HG03196 (cell line): ENCODE measurements at regions not wholly inside any gene's neighbourhood (a gene's known extent, or its start where the extent isn't known, plus 50 kb on each side); places are given as distances from the start of the nearest gene placed in this dataset.
"Not testable (repeated sequence)": the region's sequence is repeated elsewhere in the genome, so short reads cannot be mapped to it uniquely, and the experiment has no call there.

Source experiments
- ATAC-seq: cut with Tn5 transposase; IDR thresholded peaks from one replicate; pipeline ENCODE4 v1.9.1; 2021; ENCODE audit not compliant: unreplicated experiment

DNA sequence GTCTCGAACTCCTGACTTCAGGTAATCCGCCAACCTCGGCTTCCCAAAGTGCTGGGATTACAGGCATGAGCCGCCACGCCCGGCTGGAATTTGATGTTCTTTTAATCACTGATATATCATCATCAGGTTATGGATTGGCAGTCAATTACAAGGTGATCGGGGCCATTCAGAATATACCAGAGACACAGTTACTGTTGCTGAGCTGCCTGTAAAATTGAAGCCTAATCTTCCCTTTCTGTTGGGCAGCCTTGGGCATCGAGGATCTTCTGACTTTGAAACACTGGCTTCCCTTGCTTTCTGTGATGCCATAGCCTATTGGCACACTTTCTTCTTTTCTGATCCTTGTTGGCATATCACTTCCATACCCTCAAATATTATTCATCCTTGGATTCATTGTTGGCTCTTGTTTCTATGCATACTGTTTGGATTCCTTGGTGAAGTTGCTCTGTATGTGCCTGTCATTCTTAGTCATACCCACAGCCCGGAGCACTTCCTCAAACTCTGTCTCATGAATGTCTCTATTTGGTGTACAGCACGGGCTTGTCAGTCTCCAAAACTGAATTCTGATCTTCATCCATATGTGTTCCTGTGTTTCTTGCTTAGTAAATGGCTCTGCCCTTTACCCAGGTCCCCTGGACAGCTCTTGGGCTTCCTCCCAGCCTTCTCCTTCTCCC, 85.6 kb upstream of the CRYM start:
- ATAC-seq = not testable (repeated sequence)

DNA sequence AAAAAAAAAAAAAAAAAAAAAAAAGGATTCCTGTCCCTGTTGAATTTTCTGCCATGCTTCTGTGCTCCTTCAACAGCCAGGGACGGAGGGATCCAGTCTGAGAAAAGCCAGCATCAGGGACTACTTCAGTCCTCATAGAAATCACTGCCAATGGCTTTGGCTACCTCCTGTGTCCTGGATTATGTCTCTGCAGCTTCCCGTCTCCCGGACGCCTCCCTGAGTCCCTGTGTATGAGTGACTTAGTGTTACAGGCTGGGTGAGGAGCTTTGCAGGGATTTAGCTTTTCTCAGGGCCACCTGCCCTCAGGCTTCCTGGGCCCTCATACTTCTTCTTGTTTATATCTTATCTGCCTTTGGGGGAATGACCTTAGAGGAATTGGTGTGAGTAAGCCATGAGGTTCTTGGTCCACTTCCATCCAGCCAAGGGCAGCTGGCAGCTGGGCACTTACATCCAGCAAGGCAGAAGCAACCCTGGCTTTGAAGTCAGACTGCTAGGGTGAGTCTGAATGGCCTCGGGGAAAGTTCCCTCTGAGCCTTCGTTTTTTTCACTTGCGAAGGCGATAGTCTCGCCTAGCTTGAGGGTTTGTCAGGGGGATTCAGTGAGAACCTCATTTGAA, 83.6 kb upstream of the CRYM start:
- not testable (repeated sequence) for ATAC-seq

DNA sequence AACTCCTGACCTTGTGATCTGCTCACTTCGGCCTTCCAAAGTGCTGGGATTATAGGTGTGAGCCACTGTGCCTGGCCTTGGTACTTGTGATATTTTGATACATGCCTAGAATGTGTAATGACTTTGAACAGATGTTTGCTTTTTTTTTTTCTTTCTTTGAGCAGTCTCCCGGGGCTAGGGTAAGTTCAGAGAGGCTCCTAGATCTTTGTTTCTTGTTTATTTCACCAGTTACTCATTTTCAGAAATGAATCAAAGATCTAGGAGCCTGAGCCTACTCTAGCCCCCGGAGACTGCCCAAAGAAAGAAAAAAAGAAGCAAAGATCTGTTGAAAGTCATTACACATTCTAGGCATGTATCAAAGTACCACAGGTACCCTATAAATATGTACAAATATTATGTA, 83.0 kb upstream of the CRYM start:
- not testable (repeated sequence) for ATAC-seq

DNA sequence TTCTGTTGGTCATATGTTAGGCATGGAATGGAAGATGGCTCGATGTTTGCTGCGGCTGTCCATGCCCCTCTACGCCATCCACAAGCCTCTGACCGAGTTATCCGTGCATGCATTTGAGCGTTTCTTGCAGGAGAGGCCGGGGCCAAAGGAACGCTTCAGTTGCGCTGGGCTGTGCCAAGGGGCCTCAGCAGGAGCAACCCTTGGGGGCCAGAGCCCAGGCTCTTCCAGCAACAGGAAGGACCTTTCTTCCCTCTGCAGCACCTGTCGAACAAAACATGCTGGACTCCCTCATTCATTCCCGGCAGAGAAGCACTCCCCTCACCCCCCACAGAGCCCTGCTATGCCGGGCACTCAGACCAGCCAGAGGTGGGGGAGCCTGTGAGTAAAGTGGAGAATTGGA, 81.4 kb upstream of the CRYM start:
- peak; percentile 7 for ATAC-seq

DNA sequence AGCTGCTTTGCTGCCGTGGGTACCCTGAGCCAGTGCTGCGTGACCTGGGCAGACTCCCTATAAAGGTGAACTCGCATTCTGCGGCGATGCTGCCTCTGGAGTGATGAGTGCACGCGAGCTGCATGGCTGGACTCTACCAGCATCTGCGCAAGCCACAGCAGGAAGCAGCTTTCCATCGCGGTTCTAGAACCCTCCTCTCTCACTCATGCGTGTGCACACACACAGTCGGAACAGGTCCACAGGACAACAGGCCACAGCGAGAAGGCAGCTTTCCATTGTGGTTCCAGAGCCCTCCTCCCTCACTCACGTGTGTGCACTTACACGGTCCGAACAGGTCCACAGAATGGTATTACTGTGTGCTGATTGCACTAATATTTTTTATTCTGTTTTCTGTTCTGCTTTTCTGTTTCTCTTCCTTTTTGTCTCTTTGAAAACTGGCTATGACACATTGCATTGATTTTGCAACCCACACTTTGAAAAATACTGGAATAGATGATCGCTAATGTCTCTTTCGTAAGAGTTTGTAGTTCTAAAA, 80.2 kb upstream of the CRYM start:
- ATAC-seq = peak; percentile 37

DNA sequence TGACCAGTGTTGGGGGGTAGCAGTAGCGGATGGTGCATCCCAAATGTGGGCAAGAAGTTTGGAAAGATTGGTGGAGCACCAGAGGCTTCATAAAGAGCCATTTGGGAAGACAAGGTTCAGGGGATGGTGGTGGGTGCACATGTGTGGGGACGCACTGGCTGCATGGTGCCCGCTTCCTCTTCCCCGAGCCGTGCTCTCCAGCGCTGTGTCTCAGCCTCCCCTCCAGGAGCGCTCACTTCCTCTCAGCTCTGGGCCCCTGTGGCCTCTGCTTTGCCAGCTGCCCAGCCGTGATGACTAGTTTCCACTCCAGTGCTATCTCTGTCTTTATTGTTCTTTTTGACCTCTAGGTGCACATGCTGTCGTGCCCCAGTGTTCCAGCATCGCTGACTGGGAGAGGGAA, 78.2 kb upstream of the CRYM start:
- ATAC-seq = not testable (repeated sequence)

DNA sequence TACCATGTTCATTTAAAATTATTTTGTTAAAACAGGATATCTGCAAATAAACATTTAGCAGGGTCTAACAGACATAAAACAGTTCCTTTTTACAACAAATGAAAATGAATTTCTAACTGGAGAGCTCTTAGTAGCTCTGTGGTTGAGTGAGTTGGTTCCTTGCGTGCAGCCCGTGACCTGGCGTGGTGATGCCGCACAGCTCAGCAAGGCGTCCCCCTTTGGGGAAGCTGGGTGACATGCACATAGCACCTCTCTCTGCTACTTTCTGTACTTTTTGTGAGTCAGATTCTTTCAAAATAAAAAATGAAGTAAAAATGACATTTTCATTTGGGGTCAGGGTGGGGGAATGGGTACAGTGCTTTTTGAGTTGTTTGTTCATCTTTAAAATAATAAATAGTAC, 73.3 kb upstream of the CRYM start:
- not testable (repeated sequence) for ATAC-seq

DNA sequence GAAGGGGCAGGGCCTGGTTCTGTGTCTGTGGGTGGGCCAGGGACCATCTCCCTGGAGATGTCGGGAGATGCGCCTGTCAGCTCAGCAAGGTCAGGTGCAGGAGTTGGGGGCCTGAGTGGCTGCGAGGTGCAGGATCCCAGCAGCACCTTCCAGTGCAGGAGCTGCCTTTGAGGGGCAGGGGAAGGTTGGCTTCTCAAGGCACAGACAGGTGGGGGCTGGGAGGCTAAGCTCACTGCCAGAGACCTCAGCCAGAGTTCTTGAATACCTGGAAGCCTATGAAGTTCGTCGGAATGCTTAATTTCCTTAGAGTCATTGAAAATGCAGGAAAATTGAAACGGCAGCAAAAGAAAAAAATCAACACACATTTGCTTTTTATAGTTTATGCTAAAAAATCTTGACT, 72.8 kb upstream of the CRYM start:
- ATAC-seq = not testable (repeated sequence)

DNA sequence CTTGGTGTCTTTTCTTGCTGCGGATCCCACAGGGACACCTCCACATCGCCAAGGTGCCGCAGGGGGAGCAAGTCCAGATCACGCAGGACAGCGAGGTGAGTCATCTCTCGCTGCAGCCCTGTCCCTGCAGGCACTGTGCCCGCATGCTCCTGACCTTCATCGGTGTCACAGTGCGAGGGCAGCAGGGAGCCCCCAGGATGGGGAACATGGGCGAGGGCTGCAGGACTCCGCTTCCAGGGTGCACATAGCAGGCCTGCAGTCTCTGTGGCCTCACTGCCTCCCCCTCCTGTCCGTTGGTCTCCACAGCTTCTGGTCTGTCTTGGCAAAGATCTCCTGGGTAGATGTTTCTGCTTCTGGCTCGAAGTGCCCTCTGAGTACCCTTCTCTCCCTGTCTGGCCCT, 71.2 kb upstream of the CRYM start:
- not testable (repeated sequence) for ATAC-seq

DNA sequence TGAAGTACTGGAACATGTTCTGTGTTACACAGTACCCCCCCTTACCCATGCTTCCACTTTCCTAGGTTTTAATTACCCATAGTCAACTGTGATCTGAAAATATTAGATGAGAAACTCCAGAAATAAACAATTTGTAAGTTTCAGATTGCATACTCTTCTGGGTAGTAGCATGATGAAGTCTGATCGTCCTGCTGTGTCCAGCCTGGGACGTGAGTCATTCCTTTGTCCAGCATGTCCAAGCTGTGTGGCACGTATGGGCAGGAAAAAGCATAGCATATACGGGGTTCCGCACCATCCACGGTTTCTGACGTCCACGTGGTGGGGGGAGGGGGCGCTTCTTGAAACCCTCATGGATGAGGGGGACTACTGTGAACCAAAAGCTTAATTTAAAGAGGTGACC, 70.7 kb upstream of the CRYM start:
- not testable (repeated sequence) for ATAC-seq

DNA sequence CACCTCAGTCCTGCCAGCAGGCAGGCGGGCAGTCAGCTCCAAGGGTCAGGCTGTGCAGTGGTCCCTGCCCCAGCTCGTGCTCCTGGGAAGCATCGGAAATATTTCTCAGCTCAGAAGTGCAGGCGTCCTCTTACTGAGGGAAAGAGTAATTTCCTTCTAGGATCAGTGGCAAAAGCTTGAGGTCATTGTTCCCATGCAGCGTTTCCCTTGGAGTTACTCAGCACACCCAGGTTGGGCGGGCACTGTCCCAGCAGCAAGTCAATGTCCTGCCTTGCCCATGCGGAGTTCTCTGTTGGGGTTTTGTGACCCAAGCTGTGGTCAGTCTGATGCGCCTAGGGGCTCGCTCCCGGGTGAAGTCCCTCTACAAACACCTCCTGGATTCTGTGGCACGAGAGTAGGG, 69.4 kb upstream of the CRYM start:
- not testable (repeated sequence) for ATAC-seq

DNA sequence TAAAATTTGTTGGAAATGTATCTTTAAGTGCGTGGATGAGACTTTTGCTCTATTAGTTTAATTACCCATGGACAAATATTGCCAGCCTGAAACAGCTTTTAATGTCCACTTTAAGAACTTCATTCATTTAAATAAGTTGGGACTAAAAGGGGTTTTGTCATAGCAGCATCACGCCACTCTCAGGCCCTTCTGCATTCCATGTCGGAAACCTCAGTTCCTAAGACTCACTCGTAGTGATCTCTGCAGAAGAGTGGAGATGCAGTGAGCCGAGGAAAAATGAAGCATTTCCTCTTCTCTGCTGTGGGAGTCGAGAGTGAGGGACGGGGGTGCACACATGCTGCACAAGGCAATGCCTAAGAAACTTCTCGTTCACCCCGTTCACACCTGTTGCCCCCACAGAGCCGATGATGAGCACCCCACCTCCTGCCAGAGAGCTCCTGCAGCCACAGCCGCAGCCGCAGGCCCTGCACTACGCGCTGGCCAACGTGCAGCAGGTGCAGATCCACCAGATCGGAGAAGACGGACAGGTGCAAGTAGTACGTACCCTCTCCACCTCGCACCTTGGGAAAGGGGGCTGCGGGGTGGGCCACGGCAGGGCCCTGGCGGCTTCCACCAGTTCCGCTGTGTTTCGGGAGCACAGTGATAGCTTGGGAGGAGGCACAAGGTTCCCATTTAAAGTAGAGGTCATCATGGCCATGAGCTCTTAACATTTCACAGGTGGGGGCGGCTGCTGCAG, 68.8 kb upstream of the CRYM start:
- ATAC-seq = not testable (repeated sequence)

DNA sequence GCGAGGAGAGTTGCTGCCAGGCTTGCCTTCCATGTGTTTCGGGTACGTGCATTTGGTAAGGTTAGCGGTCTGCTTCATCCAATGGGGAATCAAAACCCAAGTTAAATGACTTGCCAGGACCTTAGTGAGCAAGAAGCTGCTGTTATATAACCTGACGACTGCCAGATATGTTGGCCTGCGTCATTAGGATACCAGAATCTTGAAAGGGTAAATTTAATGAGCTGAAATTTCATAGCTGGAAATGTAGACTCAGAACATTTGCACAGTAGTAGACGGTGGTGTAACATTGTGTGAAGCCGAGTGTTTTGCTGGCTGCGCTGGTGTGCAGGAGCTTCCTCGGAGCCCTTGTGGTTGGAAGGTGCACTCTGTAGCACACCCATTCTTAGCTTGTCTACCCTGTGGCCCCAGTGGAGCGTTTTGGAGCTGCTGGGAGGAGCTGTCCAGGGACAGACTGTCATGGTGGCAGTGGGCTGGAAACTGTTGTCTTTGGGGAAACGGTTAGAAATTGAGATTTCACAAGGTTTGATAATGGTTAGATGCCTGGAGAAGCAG, 66.3 kb upstream of the CRYM start:
- ATAC-seq = not testable (repeated sequence)

DNA sequence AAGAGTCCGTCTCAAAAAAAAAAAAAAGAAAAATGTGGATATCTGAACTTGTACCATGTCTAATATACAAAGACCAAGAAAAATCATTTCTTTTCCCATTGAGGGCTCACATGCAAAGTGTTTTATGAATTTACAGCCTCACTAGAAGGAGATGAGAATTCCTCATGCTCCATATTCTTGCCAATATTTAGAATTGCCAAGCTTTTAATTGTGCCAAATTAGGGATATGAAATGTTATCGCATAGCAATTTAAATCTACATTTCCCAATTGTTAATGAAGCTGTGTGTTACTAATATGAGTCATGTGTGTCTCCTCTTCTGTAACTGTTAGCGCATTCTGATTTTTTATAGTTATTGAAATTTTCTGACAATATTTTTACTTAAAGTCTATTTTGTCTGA, 63.0 kb upstream of the CRYM start:
- ATAC-seq = no peak

DNA sequence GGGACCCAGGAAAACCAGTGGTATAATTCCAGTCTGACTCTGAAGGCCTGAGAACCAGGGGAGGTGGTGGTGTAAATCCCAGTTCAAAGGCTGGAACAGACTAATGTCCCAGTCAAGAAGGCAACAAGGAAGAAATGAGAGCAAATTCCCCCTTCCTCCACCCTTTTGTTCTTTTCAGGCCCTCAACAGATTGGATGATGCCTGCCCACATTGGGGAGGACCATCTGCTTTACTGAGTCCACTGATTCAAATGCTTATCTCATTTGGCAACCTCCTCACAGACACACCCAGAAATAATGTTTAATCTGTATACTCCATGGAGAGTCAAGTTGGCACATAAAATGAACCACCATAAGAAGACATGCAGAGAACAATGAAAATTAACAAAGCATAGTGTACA, 61.9 kb upstream of the CRYM start:
- ATAC-seq = no peak

DNA sequence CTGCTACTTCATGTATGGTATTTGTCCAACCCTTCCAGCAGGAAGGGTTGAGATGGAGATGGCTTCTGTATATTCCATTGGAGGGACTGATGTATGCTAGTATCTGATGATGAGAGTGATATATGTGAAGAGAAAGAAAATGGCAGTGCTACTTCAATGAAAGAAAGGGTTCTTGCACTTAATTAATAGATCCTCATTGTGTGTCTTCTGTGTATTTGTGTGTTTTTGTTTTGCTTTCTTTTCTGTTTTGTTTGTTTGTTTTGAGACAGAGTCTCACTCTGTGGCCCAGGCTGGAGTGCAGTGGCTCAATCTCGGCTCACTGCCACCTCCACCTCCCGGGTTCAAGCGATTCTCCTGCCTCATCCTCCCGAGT, 61.2 kb upstream of the CRYM start:
- no peak for ATAC-seq

DNA sequence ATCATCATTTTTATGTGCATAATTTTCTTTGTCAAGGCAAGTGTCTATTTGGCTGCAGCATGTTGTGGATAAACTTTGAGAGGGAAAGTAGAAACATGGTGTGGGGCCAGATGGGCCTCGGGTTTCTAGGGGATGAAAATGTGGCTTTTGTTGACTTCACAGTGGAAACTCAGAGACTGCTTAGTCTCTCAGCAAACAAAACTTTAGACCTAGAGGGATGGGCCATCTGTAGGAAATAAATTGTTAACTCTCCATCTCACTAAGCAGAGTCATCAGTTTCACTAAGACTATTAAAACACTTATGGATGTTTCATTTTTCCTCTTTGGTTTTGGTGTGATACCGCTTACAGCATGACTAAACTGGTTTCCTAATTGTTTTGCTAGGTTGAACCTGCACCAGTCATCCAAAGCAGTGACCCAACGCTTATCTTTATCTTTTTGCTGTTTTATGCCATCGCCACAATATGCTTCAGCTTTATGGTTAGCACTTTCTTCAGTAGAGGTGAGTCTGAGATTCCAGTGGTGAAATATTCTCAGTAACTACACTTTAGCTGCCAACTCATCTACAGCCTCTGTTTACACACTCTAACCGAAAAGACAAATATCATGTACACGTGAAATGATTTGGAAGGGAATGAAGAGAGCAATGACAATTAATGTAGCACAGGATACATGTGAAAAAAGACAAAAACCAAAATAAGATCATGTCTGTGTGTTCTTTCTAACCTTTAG, 60.6 kb upstream of the CRYM start:
- ATAC-seq = no peak

DNA sequence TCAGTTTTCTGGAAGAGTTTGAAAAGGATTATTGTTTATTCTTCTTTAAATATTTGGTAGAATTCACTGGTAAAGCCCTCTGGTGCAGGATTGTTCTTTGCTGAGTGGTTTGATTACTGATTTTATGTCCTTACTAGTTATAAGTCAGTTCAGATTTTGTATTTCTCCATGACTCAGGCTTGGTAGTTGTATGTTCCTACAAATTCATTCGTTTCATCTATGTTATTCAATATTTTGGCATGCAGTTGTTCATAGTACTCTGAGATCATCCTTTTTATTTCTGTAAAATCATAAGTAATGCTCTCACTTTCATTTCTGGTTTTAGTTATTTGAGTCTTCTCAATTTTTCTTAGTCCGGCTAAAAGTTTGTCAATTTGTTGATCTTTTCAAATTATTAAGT, 58.1 kb upstream of the CRYM start:
- no peak for ATAC-seq

DNA sequence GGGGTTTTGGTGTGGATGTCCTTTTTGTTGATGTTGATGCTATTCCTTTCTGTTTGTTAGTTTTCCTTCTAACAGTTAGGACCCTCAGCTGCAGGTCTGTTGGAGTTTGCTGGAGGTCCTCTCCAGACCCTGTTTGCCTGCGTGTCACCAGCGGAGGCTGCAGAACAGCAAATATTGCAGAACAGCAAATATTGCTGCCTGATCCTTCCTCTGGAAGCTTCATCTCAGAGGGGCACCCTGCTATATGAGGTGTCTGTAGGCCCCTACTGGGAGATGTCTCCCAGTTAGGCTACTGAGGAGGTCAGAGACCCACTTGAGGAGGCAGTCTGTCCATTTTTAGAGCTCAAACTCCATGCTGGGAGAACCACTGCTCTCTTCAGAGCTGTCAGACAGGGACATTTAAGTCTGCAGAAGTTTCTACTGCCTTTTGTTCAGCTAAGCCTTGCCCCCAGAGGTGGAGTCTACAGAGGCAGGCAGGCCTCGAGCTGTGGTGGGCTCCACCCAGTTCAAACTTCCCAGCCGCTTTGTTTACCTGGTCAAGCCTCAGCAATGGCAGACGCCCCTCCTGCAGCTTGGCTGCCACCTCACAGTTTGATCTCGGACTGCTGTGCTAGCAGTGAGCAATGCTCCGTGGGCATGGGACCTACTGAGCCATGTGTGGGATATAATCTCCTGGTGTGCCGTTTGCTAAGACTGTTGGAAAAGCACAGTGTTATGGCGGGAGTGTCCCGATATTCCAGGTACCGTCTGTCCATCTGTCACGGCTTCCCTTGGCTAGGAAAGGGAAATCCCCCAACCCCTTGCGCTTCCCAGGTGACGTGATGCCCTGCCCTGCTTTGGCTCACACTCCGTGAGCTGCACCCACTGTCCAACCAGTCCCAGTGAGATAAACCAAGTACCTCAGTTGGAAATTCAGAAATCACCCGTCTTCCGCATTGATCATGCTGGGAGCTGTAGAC, 56.4 kb upstream of the CRYM start:
- ATAC-seq = not testable (repeated sequence)

DNA sequence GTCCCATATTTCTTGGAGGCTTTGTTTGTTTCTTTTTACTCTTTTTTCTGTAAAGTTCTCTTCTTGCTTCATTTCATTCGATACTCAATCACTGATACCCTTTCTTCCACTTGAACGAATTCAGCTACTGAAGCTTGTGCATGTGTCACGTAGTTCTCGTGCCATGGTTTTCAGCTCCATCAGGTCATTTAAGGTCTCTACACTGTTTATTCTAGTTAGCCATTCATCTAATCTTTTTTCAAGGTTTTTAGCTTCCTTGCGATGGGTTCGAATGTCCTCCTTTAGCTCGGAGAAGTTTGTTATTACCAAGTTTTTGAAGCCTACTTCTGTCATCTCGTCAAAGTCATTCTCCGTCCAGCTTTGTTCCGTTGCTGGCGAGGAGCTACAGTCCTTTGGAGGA, 55.6 kb upstream of the CRYM start:
- not testable (repeated sequence) for ATAC-seq
